GM23338 (cell line): ENCODE measurements at regions not wholly inside any gene's neighbourhood (a gene's known extent, or its start where the extent isn't known, plus 50 kb on each side); places are given as distances from the start of the nearest gene placed in this dataset.

ENCODE experiments used
- ATAC-seq: fragments of 200-7000 bp; cut with Tn5 transposase; 3 replicates; pipeline ENCODE4 v1.9.1; 2020
- DNase-seq: peaks from one replicate; pipeline ENCODE4 v3.0.0-alpha.2; 2015; ENCODE audit warnings: low spot score
- H2AFZ ChIP-seq: fragments of 200-600 bp; sonication (generic); 2 replicates; pipeline ENCODE4 v1.8.0; 2016; ENCODE audit warnings: antibody characterized with exemption, mild to moderate bottlenecking, moderate library complexity
- H3F3A ChIP-seq: fragments of 200-600 bp; sonication (generic); replicated peaks from 2 replicates; pipeline ENCODE4 v1.8.0; 2017; ENCODE audit warnings: antibody characterized with exemption, mixed run types, low read depth
- H3K27ac ChIP-seq: fragments of 200-600 bp; sonication (generic); 2 replicates; pipeline ENCODE4 v1.6.1; 2016; ENCODE audit warnings: low read depth
- H3K27me3 ChIP-seq: fragments of 200-600 bp; sonication (generic); 2 replicates; pipeline ENCODE4 v1.8.0; 2016; ENCODE audit warnings: mild to moderate bottlenecking, mixed run types, moderate library complexity; ENCODE audit not compliant: insufficient read depth
- H3K36me3 ChIP-seq: fragments of 200-600 bp; sonication (generic); 2 replicates; pipeline ENCODE4 v1.8.0; 2016; ENCODE audit warnings: mild to moderate bottlenecking; ENCODE audit not compliant: insufficient read depth
- H3K4me1 ChIP-seq: fragments of 200-600 bp; sonication (generic); 2 replicates; pipeline ENCODE4 v1.8.0; 2016; ENCODE audit warnings: mild to moderate bottlenecking, moderate library complexity; ENCODE audit not compliant: insufficient read depth
- H3K4me2 ChIP-seq: fragments of 200-600 bp; sonication (generic); 2 replicates; pipeline ENCODE4 v1.7.1; 2017; ENCODE audit warnings: mixed run types
- H3K4me3 ChIP-seq: fragments of 200-600 bp; sonication (generic); 2 replicates; pipeline ENCODE4 v1.6.1; 2016; ENCODE audit warnings: mixed run types
- H3K79me2 ChIP-seq: fragments of 200-600 bp; sonication (generic); replicated peaks from 2 replicates; pipeline ENCODE4 v1.8.0; 2017; ENCODE audit warnings: mild to moderate bottlenecking; ENCODE audit not compliant: insufficient read depth
- H3K9me2 ChIP-seq: fragments of 200-600 bp; sonication (generic); 2 replicates; pipeline ENCODE4 v1.8.0; 2017; ENCODE audit not compliant: insufficient read depth
- H4K20me1 ChIP-seq: fragments of 200-600 bp; sonication (generic); replicated peaks from 2 replicates; pipeline ENCODE4 v1.8.0; 2017; ENCODE audit warnings: mild to moderate bottlenecking; ENCODE audit not compliant: insufficient read depth
- H3K27ac Mint-ChIP-seq: 2 replicates; pipeline ENCODE4 v1.8.0; 2020; ENCODE audit warnings: inconsistent platforms, mild to moderate bottlenecking, moderate library complexity, mixed read lengths
- H3K27me3 Mint-ChIP-seq: 3 replicates; pipeline ENCODE4 v1.8.0; 2022; ENCODE audit warnings: low read depth, mild to moderate bottlenecking, moderate library complexity, mixed read lengths, inconsistent platforms; ENCODE audit not compliant: insufficient read depth, poor library complexity
- H3K36me3 Mint-ChIP-seq: 3 replicates; pipeline ENCODE4 v1.8.0; 2021; ENCODE audit warnings: low read depth, mild to moderate bottlenecking, inconsistent platforms, moderate library complexity, mixed read lengths
- H3K4me1 Mint-ChIP-seq: 3 replicates; pipeline ENCODE4 v1.8.0; 2020; ENCODE audit warnings: mild to moderate bottlenecking, inconsistent platforms, mixed read lengths
- H3K4me3 Mint-ChIP-seq: 3 replicates; pipeline ENCODE4 v1.8.0; 2021; ENCODE audit warnings: moderate library complexity, mild to moderate bottlenecking, inconsistent platforms, mixed read lengths
- H3K9me3 Mint-ChIP-seq: 3 replicates; pipeline ENCODE4 v1.8.0; 2020; ENCODE audit warnings: moderate library complexity, mild to moderate bottlenecking, inconsistent platforms, mixed read lengths
- CREB1 ChIP-seq: fragments of 250-450 bp; sonication (Bioruptor Pico); IDR thresholded peaks from 2 replicates; pipeline ENCODE4 v1.5.0; 2020; ENCODE audit warnings: low read depth, mild to moderate bottlenecking, moderate library complexity
- CTCF ChIP-seq, 2 experiments: fragments of 200-600 bp in 1 of 2; sonication (generic) in 1 of 2; conservative IDR thresholded peaks; 2 replicates each; pipeline versions ENCODE4 v1.5.1 to v1.6.1; 2016 to 2017; ENCODE audit warnings: antibody characterized with exemption in 2 of 2, low read depth in 2 of 2, mild to moderate bottlenecking in 2 of 2, moderate library complexity in 1 of 2
- ETS1 ChIP-seq: IDR thresholded peaks from 2 replicates; pipeline ENCODE4 v1.6.1; 2016; ENCODE audit warnings: antibody characterized with exemption
- EZH2 ChIP-seq: fragments of 200-600 bp; sonication (generic); IDR thresholded peaks from one replicate; pipeline ENCODE4 v1.8.0; 2017; ENCODE audit warnings: antibody characterized with exemption, mild to moderate bottlenecking, low read depth; ENCODE audit not compliant: unreplicated experiment
- EZH2phosphoT487 ChIP-seq: fragments of 200-600 bp; sonication (generic); IDR thresholded peaks from one replicate; pipeline ENCODE4 v1.8.1; 2018; ENCODE audit warnings: antibody characterized with exemption; ENCODE audit not compliant: unreplicated experiment
- NANOG ChIP-seq: IDR thresholded peaks from 2 replicates; pipeline ENCODE4 v1.6.1; 2016; ENCODE audit warnings: antibody characterized with exemption, borderline replicate concordance
- POLR2AphosphoS5 ChIP-seq: IDR thresholded peaks from 2 replicates; pipeline ENCODE4 v1.6.1; 2016; ENCODE audit warnings: antibody characterized with exemption, low read depth
- REST ChIP-seq: IDR thresholded peaks from one replicate; pipeline ENCODE4 v1.6.1; 2018; ENCODE audit warnings: antibody characterized with exemption; ENCODE audit not compliant: unreplicated experiment
- STAT1 ChIP-seq: IDR thresholded peaks from one replicate; pipeline ENCODE4 v1.6.1; 2016; ENCODE audit warnings: antibody characterized with exemption; ENCODE audit not compliant: unreplicated experiment
- ZNF114 ChIP-seq: fragments of 250-450 bp; sonication (Bioruptor Pico); IDR thresholded peaks from 2 replicates; pipeline ENCODE4 v1.5.0; 2020; ENCODE audit warnings: mild to moderate bottlenecking, moderate library complexity
- ZNF331 ChIP-seq: fragments of 250-450 bp; sonication (Bioruptor Pico); IDR thresholded peaks from 2 replicates; pipeline ENCODE4 v1.5.0; 2020; ENCODE audit warnings: low read depth, mild to moderate bottlenecking, moderate library complexity
- ZNF462 ChIP-seq: fragments of 250-450 bp; sonication (Bioruptor Pico); IDR thresholded peaks from 2 replicates; pipeline ENCODE4 v1.5.0; 2020; ENCODE audit warnings: mild to moderate bottlenecking, moderate library complexity

GRCh38 chr1:222247811-222248310 lies 300.0 kb downstream of the HHIPL2 start:
- no peaks in the 10 kb centered on the region for H3K27me3 ChIP-seq
- no peaks in the 10 kb centered on the region for H3K36me3 ChIP-seq
- no peaks in the 10 kb centered on the region for H3K9me2 ChIP-seq
- H2AFZ ChIP-seq, result peak overlapping the region; percentile 25; the same call in 1 of the 2 replicates
- H3K27ac ChIP-seq, result no peak overlapping the region
- Mint-ChIP-seq H3K27me3 (peaks cover 5% of the 10 kb centered on the region), H3K9me3 (0 out of 3 replicates have a peak, but pooled peaks cover 2% of the 10 kb centered on the region), H3K4me1 (peaks cover 40% of the 10 kb centered on the region), H3K27ac (no peak overlapping the region), H3K4me3 (no peak overlapping the region), H3K36me3 (no peaks in the 10 kb centered on the region)
- TF ChIP-seq STAT1 (no peak), ZNF462 (no peak), CTCF (conservative IDR thresholded peaks at IDR 0.05; ENCODE audit: low read depth in 2 of 2) (no peak), REST (no peak), ZNF114 (CRISPR knock-in tag) (no peak), NANOG (no peak), POLR2AphosphoS5 (no peak), EZH2phosphoT487 (no peak), ZNF331 (CRISPR knock-in tag) (no peak), EZH2 (no peak), CREB1 (CRISPR knock-in tag) (no peak), ETS1 (no peak)
- H4K20me1 ChIP-seq, result no peaks in the 10 kb centered on the region
- H3K79me2 ChIP-seq, result no peaks in the 10 kb centered on the region
- DNase-seq (no peak), ATAC-seq (peak; percentile 70)
- H3K4me2 ChIP-seq, result 0 out of 2 replicates have a peak overlapping the region, but pooled peaks have one; percentile 41
- no peaks in the 10 kb centered on the region for H3F3A ChIP-seq
- peaks cover 44% of the 10 kb centered on the region for H3K4me1 ChIP-seq
- H3K4me3 ChIP-seq, result no peak overlapping the region
